Pons (tissue), 1 donor: ENCODE measurements at regions not wholly inside any gene's neighbourhood (a gene's known extent, or its start where the extent isn't known, plus 50 kb on each side); places are given as distances from the start of the nearest gene placed in this dataset.

Experiments used
- DNase-seq: peaks from one replicate; pipeline ENCODE4 v3.0.0-alpha.2; 2016; ENCODE audit warnings: low spot score

GRCh38 chr2:18182861-18183260 is 304.4 kb downstream of the KCNS3 start:
- no peak for DNase-seq

- DNase-seq: no peak
Measured at GRCh38 chr2:18180912-18181311, 302.4 kb downstream of the KCNS3 start.

- DNase-seq: no peak
Measured at GRCh38 chr2:18180031-18180610, 301.7 kb downstream of the KCNS3 start.

- DNase-seq: peak; percentile 67
Measured at GRCh38 chr2:18178736-18179349, 300.4 kb downstream of the KCNS3 start.

- DNase-seq: no peak
Measured at GRCh38 chr2:18176679-18177215, 298.3 kb downstream of the KCNS3 start.

GRCh38 chr2:18172607-18173006 is 294.1 kb downstream of the KCNS3 start:
- no peak for DNase-seq

- no peak for DNase-seq
Measured at GRCh38 chr2:18171191-18172139, 293.0 kb downstream of the KCNS3 start.

- DNase-seq: no peak
Measured at GRCh38 chr2:18170642-18171041, 292.2 kb downstream of the KCNS3 start.

GRCh38 chr2:18169893-18170175 is 291.4 kb downstream of the KCNS3 start:
- no peak for DNase-seq

GRCh38 chr2:18169121-18169892 is 290.8 kb downstream of the KCNS3 start:
- DNase-seq: no peak

GRCh38 chr2:18167871-18168270 is 289.4 kb downstream of the KCNS3 start:
- DNase-seq: no peak

- DNase-seq: no peak
Measured at GRCh38 chr2:18161681-18162080, 283.2 kb downstream of the KCNS3 start.

GRCh38 chr2:18159896-18160295 is 281.4 kb downstream of the KCNS3 start:
- DNase-seq: no peak

- no peak for DNase-seq
Measured at GRCh38 chr2:18156421-18156820, 278.0 kb downstream of the KCNS3 start.

- DNase-seq: no peak
Measured at GRCh38 chr2:18156002-18156401, 277.5 kb downstream of the KCNS3 start.

GRCh38 chr2:18154812-18155211 is 276.3 kb downstream of the KCNS3 start:
- no peak for DNase-seq

GRCh38 chr2:18154259-18154658 is 275.8 kb downstream of the KCNS3 start:
- DNase-seq: no peak

GRCh38 chr2:18153741-18154140 is 275.3 kb downstream of the KCNS3 start:
- no peak for DNase-seq

- DNase-seq: no peak
Measured at GRCh38 chr2:18151237-18151636, 272.8 kb downstream of the KCNS3 start.

- peak; percentile 76 for DNase-seq
Measured at GRCh38 chr2:18149660-18150246, 271.3 kb downstream of the KCNS3 start.

- no peak for DNase-seq
Measured at GRCh38 chr2:18136881-18137475, 258.5 kb downstream of the KCNS3 start.
